GM19351 (cell line): ENCODE measurements at regions not wholly inside any gene's neighbourhood (a gene's known extent, or its start where the extent isn't known, plus 50 kb on each side); places are given as distances from the start of the nearest gene placed in this dataset.

Experiments used
- ATAC-seq: cut with Tn5 transposase; IDR thresholded peaks from one replicate; pipeline ENCODE4 v1.9.1; 2021; ENCODE audit warnings: mild to moderate bottlenecking, moderate library complexity; ENCODE audit not compliant: unreplicated experiment

DNA sequence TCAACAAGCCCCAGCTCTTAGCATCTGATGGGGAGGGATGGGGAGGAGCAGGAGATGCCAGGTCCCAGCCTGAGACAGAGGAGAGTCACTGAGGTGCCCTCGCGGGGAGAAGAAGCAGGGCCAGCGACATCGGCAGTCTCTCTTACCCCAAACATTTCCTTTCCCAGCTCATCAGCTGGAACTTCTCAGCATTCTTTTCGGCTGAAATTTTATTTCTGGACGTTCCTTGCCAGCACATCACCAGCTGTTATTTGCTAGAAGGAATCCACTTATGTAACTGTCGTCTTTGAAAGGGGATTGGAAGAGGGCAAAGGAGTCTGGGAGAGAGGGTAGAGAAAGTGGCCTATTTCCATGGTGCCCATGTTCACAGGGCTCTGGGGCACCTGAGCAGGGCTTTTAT, 101.0 kb upstream of the SHH start:
- ATAC-seq: no peak

- no peak for ATAC-seq
Observed at GRCh38 chr7:155911471-155912105, 99.3 kb upstream of the SHH start.

DNA sequence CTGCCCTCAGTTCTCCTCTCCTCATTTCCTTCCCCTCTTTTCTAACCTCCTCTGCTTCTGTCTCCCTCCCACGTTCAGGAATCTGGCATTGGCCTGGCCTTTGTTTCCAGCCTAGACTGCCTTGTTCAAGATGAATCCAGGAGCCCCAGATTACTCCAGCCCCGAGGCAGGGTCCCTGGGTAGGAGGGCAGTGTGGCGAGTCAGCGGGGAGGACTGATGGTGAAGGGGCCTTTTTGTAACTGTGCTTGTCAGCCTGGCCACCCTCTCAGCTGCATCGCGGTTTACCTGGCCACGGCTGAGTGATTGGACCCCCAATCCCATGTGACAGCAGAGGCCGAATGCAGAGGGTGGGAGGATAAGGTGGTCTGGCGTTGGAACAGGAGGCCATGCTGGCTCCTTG, 96.1 kb upstream of the SHH start:
- no peak for ATAC-seq

DNA sequence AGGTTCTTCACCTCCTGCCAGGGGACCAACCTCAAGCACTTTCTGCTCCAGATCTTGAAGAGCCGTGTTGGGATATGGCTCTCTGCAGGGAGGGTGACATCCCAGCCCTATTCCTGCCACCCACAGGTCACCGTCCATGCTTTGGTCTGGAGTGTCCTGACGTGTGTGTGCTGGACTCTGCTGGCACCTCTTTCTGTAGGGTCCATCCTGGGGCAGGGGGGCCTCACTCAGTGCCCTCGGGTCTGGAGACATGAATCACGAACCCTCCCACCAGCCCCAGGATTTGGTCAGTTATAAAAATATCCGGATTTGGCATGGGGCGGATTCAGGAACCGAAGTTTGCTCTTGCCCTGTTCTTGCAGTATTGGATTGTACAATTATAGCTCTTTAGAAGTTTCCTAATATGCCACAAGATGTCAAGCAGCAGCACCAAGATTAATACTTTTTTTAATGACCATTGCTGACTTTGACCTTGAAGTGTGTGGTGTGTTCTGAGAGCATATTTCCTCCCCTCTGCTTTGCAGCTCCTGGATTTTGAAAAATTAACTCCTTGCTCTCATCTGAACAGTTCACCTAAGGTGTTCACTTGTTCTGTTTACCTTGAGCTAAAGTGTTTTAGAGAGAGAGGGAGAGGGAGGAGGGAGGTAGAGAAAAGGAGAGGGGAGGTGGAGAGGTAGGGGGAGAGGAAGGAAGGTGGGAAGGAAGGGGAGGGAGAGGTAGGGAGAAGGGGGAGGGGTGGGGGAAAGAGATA, 95.4 kb upstream of the SHH start:
- no peak for ATAC-seq

GRCh38 chr7:155901176-155901575, 88.9 kb upstream of the SHH start:
- no peak for ATAC-seq

DNA sequence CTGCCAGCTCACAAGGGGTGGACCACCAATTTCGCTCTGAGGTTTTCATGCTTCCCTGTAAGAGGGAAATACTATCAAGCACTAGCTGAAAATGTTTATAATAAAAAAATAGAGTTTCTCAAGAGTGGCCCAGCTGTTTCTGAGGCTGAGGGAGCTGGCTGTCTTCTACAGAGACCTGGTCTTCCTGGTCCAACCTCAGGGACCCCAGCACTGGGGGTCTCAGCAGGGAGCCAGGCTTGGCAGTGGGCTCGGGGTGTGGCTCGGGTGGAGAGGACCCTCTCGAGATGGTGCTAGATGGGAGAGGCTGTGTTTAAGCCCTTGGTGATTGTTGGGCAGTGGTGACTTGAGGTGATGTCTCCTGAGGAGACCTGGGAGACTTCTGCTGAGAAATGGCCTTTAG, 87.3 kb upstream of the SHH start:
- no peak for ATAC-seq

- ATAC-seq: no peak
Observed at GRCh38 chr7:155897758-155898386, 85.6 kb upstream of the SHH start.

DNA sequence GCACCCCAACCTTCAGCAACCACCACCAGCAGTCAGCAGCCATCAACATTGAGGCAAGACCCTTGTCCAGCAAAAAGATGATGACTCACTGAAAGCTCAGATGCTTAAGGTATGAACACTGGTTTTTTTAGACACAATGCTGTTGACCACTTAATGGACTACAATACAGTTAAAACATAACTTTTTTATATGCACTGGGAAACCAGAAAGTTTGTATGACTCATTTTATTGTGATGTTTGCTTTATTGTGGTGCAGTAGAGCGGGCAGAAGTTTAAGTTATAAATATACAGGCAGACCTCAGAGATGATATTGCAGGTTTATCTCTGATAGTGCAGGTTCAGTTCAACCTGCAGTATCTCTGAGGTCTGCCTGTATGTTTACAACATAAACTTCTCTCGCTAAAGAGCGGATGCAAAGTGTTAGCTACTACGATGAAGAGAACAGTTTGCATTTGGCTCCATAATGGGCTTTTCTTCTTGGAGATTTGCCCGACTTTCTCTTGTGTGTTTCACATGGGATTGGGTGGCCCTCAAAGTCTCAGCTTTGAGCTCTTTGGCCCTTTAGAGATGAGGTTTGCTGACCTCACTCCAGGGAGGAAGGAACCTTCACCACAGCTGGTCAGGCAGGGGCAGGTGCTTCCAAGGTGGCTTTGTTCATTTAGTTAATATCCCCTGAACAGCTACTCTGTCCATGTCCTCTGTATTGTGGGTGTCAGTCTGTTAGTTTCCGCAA, 84.4 kb upstream of the SHH start:
- ATAC-seq: no peak

GRCh38 chr7:155893664-155894063, 81.4 kb upstream of the SHH start:
- no peak for ATAC-seq

DNA sequence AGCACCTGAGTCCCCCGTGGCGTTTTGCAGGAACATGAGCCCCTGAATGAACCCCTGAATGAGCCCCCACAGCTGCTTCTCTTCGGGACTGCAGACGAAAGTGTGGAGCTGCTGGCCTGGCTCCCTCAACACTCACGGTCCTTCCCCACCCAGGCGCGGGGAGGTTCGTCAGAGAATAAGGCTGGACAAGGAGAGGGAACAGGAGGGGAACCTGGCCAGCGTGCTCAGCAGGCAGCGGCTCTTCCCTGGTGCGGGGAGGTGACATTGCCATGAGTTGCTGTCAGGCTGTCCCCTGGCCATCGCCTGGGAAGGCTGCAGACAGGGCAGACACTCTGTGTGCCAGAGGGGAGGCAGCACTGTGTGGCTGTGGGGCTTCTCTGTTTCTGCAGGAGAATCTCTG, 80.9 kb upstream of the SHH start:
- ATAC-seq: no peak

GRCh38 chr7:155889636-155890511, 77.6 kb upstream of the SHH start:
- ATAC-seq: no peak

GRCh38 chr7:155887174-155887525, 74.9 kb upstream of the SHH start:
- no peak for ATAC-seq

DNA sequence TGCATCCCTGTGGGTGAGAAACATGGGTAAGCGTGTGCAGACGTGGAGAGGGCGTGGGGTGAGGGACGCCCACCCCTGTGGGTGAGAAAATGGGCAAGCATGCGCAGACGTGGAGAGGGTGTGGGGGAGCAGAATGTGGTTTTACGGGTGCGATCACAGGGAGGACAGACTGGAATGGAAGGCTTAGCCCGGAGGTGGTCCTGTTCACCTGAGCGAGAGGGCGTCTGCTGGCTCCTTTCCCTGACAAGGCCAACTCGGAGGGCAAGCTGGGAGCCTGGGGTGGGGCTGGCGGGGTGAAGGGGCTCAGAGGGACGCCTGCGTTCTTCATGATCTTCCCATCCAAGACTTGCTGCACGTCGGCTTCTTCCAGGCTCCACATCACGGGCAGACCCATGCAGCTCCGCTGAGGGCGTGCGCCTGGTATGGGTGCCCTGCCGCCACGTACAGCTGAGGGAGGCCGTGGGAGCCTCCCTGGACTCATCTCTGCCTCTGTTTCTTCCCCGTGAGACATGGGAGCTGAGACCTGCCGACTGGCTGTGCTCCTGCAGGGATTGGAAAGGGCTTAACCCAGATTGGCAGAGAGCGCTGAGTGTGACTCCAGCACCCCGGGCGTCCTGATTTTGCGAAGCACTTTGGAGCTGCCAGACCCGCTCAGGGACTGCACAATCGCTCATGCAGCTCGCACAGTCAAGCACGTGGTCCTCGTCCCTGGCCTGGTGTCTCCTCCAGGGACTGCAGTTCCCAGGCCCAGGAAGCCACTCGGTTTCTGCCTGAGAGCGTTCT, 74.3 kb upstream of the SHH start:
- ATAC-seq: no peak

DNA sequence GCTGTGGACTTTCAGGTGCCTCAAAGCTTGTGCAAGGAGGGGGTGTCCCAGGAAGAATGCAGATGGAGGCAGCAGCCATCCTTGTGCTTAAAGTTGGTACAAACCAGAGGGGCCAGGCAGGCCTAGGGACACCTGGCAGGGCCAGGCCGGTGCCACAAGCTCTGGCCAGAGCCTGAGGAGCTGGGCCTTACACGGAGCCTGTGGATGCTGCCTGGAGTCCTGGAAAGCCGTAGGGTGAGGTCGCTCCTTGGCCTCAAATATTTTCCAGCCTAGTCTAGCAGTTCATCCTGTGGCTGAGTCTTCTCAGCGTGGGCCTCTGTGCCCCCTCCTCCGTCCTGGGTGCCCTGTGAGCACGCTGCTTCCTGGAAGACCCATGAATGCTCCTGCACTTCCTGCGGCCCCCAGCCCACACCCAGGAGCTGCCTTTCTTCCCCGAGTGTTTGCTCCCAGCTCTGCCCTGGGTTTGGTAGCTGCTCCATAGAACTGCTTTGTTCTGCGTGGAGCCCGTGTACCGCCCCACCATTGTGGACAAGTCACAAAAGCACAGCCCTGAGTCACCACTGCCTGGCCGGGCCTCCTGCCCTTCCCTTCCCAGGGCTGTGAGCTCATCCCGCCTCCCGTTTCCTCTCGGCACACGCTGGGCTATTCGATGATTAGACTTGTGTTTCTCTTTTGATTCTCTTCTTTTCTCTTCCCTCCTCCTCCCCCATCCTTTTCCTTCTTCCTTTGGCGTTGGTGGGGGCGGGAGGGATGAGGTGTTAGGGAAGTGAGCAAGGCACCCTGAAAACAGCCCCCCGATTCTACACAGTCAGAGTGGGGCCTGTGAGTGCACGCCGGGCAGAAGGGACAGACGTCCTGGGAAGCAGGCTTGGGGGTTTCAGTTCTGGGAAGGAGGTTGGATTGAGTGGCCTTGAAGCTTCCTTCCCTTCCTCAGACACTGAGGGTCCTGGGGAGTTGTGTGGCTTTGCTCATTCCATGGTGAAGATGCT, 73.2 kb upstream of the SHH start:
- ATAC-seq: no peak

DNA sequence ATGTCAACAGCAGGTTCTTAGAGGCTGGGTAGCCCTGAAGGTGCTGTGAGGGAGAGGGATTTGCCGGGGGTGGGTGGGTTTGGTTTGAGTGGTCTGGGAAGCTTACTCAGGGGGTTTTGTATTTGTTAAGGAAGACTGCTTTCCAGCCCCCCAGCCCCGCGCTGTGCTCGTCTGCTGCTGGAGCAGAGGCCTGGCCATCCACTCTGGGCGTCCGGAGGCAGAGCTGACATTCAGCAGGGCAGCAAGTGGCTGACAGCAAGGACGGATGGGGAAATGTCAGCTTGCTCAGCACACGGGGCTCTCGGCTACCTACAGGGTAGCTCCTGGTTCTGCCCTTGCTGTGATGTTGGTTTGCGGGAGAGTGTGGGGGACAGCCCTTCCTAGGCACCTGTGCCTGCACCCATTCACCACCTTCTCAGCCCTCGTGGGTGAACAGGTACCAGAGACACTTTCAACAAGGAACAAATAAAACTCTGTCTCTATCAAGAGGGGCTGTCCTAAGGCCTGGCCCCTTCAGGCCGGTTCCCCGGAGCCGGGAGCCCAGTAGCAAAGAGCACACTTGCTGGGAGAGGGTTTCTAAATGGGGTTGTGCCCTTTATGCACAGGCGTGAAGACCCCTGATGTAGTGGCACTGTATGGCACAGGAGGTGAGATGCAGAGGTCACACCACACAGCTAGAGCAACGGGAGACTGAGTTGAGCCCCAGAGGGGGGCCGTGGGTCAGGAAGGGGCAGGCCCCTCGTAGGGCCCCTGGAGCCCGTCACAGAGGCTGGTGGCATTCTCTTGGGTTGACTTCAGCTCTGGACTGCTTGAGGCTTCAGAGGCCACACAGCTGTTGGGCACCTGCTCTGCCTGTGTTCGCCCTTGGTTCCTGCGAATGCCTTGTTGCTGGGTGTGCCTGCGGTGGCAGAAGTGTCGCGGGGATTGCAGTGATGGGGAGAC, 72.2 kb upstream of the SHH start:
- ATAC-seq: no peak

DNA sequence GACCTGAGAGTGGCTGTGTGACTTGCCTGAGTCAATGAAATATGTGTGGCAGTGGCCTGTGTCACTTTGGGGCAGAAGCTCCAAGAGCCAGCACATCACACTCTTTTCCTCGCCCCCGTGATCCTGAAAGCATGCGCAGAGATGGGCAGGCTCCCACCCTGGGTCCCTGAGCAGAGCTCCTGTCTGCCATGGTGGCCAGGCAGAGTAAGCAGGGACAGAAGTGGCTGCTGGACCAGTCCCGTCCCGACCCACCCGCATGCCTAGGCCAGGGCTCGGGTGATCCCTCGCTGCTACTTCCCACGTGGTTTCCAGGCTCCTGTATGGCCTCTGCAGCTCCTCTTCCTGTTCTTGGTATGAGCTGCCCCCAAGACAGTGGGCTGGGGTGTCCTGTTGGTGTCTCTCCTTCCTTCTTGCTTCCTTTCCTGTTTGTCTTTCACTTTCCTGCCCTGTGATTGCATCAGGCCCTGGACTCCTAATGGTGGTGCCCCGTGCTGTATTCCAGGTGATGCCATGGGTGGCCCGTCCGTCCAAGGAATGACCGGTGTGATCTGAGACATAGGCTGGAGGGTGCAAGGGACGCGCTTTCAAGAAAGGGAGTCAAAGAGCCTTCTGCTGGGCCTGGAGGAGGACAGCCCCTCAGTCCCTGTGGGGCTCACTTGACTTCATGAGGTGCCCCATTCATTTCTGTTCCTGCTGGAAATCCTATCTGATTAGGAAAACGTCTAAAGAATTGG, 71.4 kb upstream of the SHH start:
- no peak for ATAC-seq

DNA sequence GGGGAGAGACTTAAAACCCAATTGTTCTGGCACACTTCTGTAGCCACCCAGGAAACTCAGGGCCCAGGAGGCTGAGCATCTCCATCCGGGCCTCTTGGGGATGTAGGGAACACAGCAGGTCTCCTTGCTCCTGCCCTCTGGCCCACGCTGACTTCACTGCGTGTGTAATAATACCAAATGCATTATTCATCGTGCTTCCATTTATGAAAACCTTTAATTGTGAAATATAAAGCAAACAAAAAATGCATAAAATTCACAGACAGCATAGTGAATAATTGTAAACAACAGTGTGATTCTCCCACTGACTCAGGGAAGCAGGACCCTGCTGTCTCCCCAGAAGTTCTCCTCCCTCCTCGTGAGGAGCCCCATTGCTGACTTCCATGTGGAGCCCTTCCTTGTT, 70.3 kb upstream of the SHH start:
- ATAC-seq: no peak
